ENCODE measurements at regions not wholly inside any gene's neighbourhood (a gene's known extent, or its start where the extent isn't known, plus 50 kb on each side); places are given as distances from the start of the nearest gene placed in this dataset.

DNA sequence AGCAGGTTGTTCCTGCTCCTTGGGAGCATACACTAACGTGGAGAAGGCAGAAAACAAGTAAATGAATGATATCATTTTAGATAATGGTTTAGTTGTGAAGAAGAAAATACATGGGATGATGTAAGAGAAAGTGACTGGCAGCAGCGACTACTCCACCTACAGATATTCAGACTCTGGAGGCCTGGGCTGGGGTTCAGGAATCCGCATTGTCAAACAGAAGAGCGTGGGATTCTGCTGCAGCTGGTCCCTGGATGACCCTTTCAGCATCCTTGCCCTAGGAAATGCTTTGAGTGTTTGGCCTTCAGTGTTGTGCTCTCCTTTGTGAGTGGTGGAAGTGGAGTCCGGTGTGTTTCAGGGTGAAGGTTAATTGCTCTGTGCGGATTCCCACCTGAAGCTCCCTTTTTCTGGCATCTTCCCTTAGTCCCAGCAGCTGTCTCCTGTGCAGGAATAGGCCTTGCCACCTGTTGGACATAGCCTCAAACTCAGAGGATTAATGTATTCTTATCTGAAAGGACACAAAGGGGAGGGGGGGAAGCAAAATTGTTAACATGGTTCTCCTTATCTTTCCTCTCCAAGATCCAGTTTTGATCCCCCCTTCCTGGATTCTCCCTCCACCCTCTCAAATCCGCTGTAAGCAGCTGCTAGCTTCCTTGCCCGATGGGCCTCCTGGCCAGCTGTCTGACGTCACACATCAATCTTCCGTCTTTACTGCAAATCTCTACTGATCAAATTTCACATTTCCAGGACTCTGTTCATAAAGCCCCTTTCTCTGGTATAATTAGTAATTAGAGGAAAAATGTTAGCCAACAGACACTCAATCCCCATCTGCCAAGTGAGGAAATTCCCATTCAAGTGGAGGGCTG, 68.3 kb upstream of the SPAG17 start:
- TF ChIP-seq, protein P1, sequence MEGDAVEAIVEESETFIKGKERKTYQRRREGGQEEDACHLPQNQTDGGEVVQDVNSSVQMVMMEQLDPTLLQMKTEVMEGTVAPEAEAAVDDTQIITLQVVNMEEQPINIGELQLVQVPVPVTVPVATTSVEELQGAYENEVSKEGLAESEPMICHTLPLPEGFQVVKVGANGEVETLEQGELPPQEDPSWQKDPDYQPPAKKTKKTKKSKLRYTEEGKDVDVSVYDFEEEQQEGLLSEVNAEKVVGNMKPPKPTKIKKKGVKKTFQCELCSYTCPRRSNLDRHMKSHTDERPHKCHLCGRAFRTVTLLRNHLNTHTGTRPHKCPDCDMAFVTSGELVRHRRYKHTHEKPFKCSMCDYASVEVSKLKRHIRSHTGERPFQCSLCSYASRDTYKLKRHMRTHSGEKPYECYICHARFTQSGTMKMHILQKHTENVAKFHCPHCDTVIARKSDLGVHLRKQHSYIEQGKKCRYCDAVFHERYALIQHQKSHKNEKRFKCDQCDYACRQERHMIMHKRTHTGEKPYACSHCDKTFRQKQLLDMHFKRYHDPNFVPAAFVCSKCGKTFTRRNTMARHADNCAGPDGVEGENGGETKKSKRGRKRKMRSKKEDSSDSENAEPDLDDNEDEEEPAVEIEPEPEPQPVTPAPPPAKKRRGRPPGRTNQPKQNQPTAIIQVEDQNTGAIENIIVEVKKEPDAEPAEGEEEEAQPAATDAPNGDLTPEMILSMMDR (IDR thresholded peaks at IDR 0.05; ENCODE audit: low read depth, low read length) = no peak
- no peak for TF ChIP-seq POLR2A (IDR thresholded peaks at IDR 0.05; ENCODE audit: extremely low read depth, insufficient read length)
- TF ChIP-seq, protein P2, sequence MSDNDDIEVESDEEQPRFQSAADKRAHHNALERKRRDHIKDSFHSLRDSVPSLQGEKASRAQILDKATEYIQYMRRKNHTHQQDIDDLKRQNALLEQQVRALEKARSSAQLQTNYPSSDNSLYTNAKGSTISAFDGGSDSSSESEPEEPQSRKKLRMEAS (IDR thresholded peaks at IDR 0.05; ENCODE audit: low read depth, low read length) = no peak
